K562 (cell line): ENCODE measurements at regions not wholly inside any gene's neighbourhood (a gene's known extent, or its start where the extent isn't known, plus 50 kb on each side); places are given as distances from the start of the nearest gene placed in this dataset.

ENCODE experiments used
- ATF7 ChIP-seq: fragments of 450-650 bp; IDR thresholded peaks from 2 replicates; pipeline ENCODE4 v1.7.1; 2014; ENCODE audit warnings: mild to moderate bottlenecking, moderate library complexity
- ETV6 ChIP-seq, 3 experiments: fragments of 150-350 bp in 1 of 3; sonication (generic) in 1 of 3; formaldehyde crosslinking in 1 of 3; IDR thresholded peaks; 2 replicates each; pipeline versions ENCODE4 v1.6.1 to v1.8.0; 2014 to 2022; ENCODE audit warnings: borderline replicate concordance in 2 of 3, low read depth in 2 of 3, antibody characterized with exemption in 1 of 3, low read length in 1 of 3, mild to moderate bottlenecking in 1 of 3, missing genetic modification reagents in 1 of 3
- FOXK2 ChIP-seq, 2 experiments: fragments of 450-650 bp; IDR thresholded peaks in 1 of 2; conservative IDR thresholded peaks in 1 of 2; 2 replicates each; pipeline ENCODE4 v1.6.1; 2016; ENCODE audit warnings: low read depth in 2 of 2, mild to moderate bottlenecking in 1 of 2
- HDGF ChIP-seq: fragments of 450-650 bp; IDR thresholded peaks from 2 replicates; pipeline ENCODE4 v1.6.1; 2016
- NCOA6 ChIP-seq: fragments of 450-650 bp; IDR thresholded peaks from 2 replicates; pipeline ENCODE4 v1.6.1; 2017; ENCODE audit warnings: mild to moderate bottlenecking
- NR2C2 ChIP-seq, 2 experiments: fragments of 200-800 bp in 1 of 2; sonication (Bioruptor generic) in 1 of 2; sonication (generic) in 1 of 2; formaldehyde crosslinking in 1 of 2; IDR thresholded peaks; 2 replicates each; pipeline versions ENCODE4 v1.6.1 to v1.8.0; 2016 to 2022; ENCODE audit warnings: mild to moderate bottlenecking in 1 of 2, missing compliant biosample characterization in 1 of 2, missing genetic modification characterization in 1 of 2, missing genetic modification reagents in 1 of 2
- TCF7L2 ChIP-seq: fragments of 150-350 bp; IDR thresholded peaks from 2 replicates; pipeline ENCODE4 v1.6.1; 2016; ENCODE audit warnings: low read depth, mild to moderate bottlenecking, low read length, moderate library complexity
- ZZZ3 ChIP-seq: fragments of 450-650 bp; IDR thresholded peaks from 2 replicates; pipeline ENCODE4 v1.6.1; 2016; ENCODE audit warnings: antibody characterized with exemption, mild to moderate bottlenecking, moderate library complexity
- TF ChIP-seq, protein P1 (sequence below): IDR thresholded peaks from 2 replicates; pipeline ENCODE4 v1.6.1; 2016; ENCODE audit warnings: missing genetic modification characterization, missing compliant biosample characterization
- TF ChIP-seq, protein P2 (sequence below): sonication (generic); formaldehyde crosslinking; IDR thresholded peaks from 2 replicates; pipeline ENCODE4 v1.8.1; 2022; ENCODE audit warnings: missing genetic modification reagents
- TF ChIP-seq, protein P3 (sequence below): sonication (generic); formaldehyde crosslinking; IDR thresholded peaks from 2 replicates; pipeline ENCODE4 v1.9.0; 2022; ENCODE audit warnings: mild to moderate bottlenecking, missing genetic modification reagents
- TF ChIP-seq, protein P4 (sequence below), 2 experiments: IDR thresholded peaks in 1 of 2; conservative IDR thresholded peaks in 1 of 2; 2 replicates each; pipeline ENCODE4 v1.6.1; 2016; ENCODE audit warnings: low read depth in 2 of 2, mild to moderate bottlenecking in 1 of 2, missing compliant biosample characterization in 1 of 2, missing genetic modification characterization in 1 of 2, moderate library complexity in 1 of 2

DNA sequence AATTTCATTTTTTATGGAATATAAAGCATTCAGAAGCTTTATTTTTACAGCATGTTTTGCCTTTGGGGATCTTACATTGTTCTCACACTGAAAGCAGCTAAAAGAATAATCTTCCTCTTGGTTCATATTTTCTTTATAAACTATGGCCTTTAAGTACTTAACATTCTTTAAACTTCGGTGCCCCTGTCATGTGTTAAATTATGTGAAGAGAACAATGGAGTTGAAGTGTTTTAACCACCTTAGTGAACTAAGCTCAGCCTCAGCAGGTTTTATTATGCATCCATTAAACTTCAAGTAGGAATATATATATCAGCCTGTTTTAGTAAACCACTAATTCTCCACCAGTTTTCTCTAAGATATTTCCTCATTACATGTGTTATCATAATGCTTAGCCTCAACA is 371.4 kb upstream of the CDH18 start:
- TF ChIP-seq ATF7 (no peak), FOXK2 (conservative IDR thresholded peaks at IDR 0.05 in 1 of 2, IDR thresholded peaks at IDR 0.05 in 1 of 2; ENCODE audit: low read depth in 2 of 2) (no peak), NR2C2 (CRISPR knock-in tag; IDR thresholded peaks at IDR 0.05) (no peak), NR2C2 (tag; IDR thresholded peaks at IDR 0.05) (no peak), TCF7L2 (no peak), ZZZ3 (no peak), ETV6 (IDR thresholded peaks at IDR 0.05; ENCODE audit: borderline replicate concordance in 1 of 2, low read depth in 2 of 2, low read length in 1 of 2) (no peak), ETV6 (CRISPR knock-in tag; IDR thresholded peaks at IDR 0.05; ENCODE audit: borderline replicate concordance) (no peak), NCOA6 (no peak), HDGF (no peak)
- TF ChIP-seq, protein P1, sequence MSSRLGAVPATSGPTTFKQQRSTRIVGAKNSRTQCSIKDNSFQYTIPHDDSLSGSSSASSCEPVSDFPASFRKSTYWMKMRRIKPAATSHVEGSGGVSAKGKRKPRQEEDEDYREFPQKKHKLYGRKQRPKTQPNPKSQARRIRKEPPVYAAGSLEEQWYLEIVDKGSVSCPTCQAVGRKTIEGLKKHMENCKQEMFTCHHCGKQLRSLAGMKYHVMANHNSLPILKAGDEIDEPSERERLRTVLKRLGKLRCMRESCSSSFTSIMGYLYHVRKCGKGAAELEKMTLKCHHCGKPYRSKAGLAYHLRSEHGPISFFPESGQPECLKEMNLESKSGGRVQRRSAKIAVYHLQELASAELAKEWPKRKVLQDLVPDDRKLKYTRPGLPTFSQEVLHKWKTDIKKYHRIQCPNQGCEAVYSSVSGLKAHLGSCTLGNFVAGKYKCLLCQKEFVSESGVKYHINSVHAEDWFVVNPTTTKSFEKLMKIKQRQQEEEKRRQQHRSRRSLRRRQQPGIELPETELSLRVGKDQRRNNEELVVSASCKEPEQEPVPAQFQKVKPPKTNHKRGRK, result no peak
- TF ChIP-seq, protein P2, sequence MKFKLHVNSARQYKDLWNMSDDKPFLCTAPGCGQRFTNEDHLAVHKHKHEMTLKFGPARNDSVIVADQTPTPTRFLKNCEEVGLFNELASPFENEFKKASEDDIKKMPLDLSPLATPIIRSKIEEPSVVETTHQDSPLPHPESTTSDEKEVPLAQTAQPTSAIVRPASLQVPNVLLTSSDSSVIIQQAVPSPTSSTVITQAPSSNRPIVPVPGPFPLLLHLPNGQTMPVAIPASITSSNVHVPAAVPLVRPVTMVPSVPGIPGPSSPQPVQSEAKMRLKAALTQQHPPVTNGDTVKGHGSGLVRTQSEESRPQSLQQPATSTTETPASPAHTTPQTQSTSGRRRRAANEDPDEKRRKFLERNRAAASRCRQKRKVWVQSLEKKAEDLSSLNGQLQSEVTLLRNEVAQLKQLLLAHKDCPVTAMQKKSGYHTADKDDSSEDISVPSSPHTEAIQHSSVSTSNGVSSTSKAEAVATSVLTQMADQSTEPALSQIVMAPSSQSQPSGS (CRISPR knock-in tag), result no peak
- TF ChIP-seq, protein P3, sequence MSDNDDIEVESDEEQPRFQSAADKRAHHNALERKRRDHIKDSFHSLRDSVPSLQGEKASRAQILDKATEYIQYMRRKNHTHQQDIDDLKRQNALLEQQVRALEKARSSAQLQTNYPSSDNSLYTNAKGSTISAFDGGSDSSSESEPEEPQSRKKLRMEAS (CRISPR knock-in tag), result no peak
- TF ChIP-seq, protein P4, sequence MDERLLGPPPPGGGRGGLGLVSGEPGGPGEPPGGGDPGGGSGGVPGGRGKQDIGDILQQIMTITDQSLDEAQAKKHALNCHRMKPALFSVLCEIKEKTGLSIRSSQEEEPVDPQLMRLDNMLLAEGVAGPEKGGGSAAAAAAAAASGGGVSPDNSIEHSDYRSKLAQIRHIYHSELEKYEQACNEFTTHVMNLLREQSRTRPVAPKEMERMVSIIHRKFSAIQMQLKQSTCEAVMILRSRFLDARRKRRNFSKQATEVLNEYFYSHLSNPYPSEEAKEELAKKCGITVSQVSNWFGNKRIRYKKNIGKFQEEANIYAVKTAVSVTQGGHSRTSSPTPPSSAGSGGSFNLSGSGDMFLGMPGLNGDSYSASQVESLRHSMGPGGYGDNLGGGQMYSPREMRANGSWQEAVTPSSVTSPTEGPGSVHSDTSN (CRISPR knock-in tag; IDR thresholded peaks at IDR 0.05; ENCODE audit: low read depth), result no peak
- TF ChIP-seq, protein P4 (tag; conservative IDR thresholded peaks at IDR 0.05; ENCODE audit: low read depth), result no peak
